Epithelial cell of proximal tubule (primary cell): ENCODE measurements at regions not wholly inside any gene's neighbourhood (a gene's known extent, or its start where the extent isn't known, plus 50 kb on each side); places are given as distances from the start of the nearest gene placed in this dataset.
"Not testable (repeated sequence)": the region's sequence is repeated elsewhere in the genome, so short reads cannot be mapped to it uniquely, and the experiment has no call there.

Experiments
- DNase-seq: peaks from one replicate; pipeline ENCODE4 v3.0.0-alpha.2; 2011; ENCODE audit warnings: low read depth
- H3K4me3 ChIP-seq: 2 replicates; pipeline ENCODE4 v1.5.1; 2011; ENCODE audit warnings: low read depth, mild to moderate bottlenecking, low read length
- CTCF ChIP-seq: conservative IDR thresholded peaks from 2 replicates; pipeline ENCODE4 v1.5.1; 2012; ENCODE audit warnings: low read depth, mild to moderate bottlenecking, low read length

- TF ChIP-seq CTCF, result no peak
- H3K4me3 ChIP-seq, result no peak overlapping the region
- no peak for DNase-seq
These were observed 303.6 kb downstream of the NDUFA10 start for GRCh38 chr2:239721531-239721930.

- DNase-seq, result no peak
- no peak for TF ChIP-seq CTCF
- H3K4me3 ChIP-seq, result no peak overlapping the region
These were observed 304.5 kb downstream of the NDUFA10 start for GRCh38 chr2:239720361-239721360.

GRCh38 chr2:239719791-239720360 is 305.3 kb downstream of the NDUFA10 start:
- H3K4me3 ChIP-seq, result no peak overlapping the region
- TF ChIP-seq CTCF, result no peak
- DNase-seq, result no peak

GRCh38 chr2:239718991-239719390 is 306.2 kb downstream of the NDUFA10 start:
- not testable (repeated sequence) for H3K4me3 ChIP-seq, DNase-seq

GRCh38 chr2:239717706-239718105 is 307.4 kb downstream of the NDUFA10 start:
- DNase-seq, result no peak
- no peak overlapping the region for H3K4me3 ChIP-seq
- TF ChIP-seq CTCF, result no peak

GRCh38 chr2:239717319-239717675 is 307.8 kb downstream of the NDUFA10 start:
- DNase-seq, result no peak
- no peak for TF ChIP-seq CTCF
- no peak overlapping the region for H3K4me3 ChIP-seq

GRCh38 chr2:239716536-239717318 is 308.4 kb downstream of the NDUFA10 start:
- TF ChIP-seq CTCF, result no peak
- H3K4me3 ChIP-seq, result no peak overlapping the region
- no peak for DNase-seq
